ENCODE measurements at regions not wholly inside any gene's neighbourhood (a gene's known extent, or its start where the extent isn't known, plus 50 kb on each side); places are given as distances from the start of the nearest gene placed in this dataset.
"Not testable (repeated sequence)": the region's sequence is repeated elsewhere in the genome, so short reads cannot be mapped to it uniquely, and the experiment has no call there.

GRCh38 chr6:139525415-139525814, 151.0 kb upstream of the CITED2 start:
- Histone ChIP-seq H3K36me3 (ENCODE audit: control insufficient read depth, insufficient read depth, low read length) (no peaks in the 10 kb centered on the region), H3K4me3 (ENCODE audit: low read length) (no peak overlapping the region), H3K9me3 (ENCODE audit: control insufficient read depth, low read depth, low read length) (no peaks in the 10 kb centered on the region), H3K27me3 (ENCODE audit: control insufficient read depth, insufficient read depth, low read length) (no peaks in the 10 kb centered on the region), H3K27ac (ENCODE audit: low read length) (no peak overlapping the region), H3K4me1 (ENCODE audit: control insufficient read depth, insufficient read depth, low read length) (no peaks in the 10 kb centered on the region)
- no peak for DNase-seq
- WGBS (ENCODE audit: insufficient coverage, low lambda C conversion rate), result no CpG with 5 or more reads among the region's 2 CpGs

- H3K36me3 ChIP-seq (ENCODE audit: control insufficient read depth, insufficient read depth, low read length), result no peaks in the 10 kb centered on the region
- H3K4me1 ChIP-seq (ENCODE audit: control insufficient read depth, insufficient read depth, low read length), result no peaks in the 10 kb centered on the region
- H3K4me3 ChIP-seq (ENCODE audit: low read length), result no peak overlapping the region
- 94% methylated on average over 2 of the region's 2 CpGs for WGBS (ENCODE audit: insufficient coverage, low lambda C conversion rate)
- no peak overlapping the region for H3K27ac ChIP-seq (ENCODE audit: low read length)
- H3K9me3 ChIP-seq (ENCODE audit: control insufficient read depth, low read depth, low read length), result no peaks in the 10 kb centered on the region
- DNase-seq, result no peak
- no peaks in the 10 kb centered on the region for H3K27me3 ChIP-seq (ENCODE audit: control insufficient read depth, insufficient read depth, low read length)
Observed at GRCh38 chr6:139523986-139524385, 149.5 kb upstream of the CITED2 start.

- H3K4me1 ChIP-seq (ENCODE audit: control insufficient read depth, insufficient read depth, low read length), result no peaks in the 10 kb centered on the region
- H3K27me3 ChIP-seq (ENCODE audit: control insufficient read depth, insufficient read depth, low read length), result no peaks in the 10 kb centered on the region
- no peak overlapping the region for H3K4me3 ChIP-seq (ENCODE audit: low read length)
- no peak overlapping the region for H3K27ac ChIP-seq (ENCODE audit: low read length)
- H3K9me3 ChIP-seq (ENCODE audit: control insufficient read depth, low read depth, low read length), result no peaks in the 10 kb centered on the region
- no peak for DNase-seq
- WGBS (ENCODE audit: insufficient coverage, low lambda C conversion rate), result 92% methylated on average over 2 of the region's 3 CpGs
- H3K36me3 ChIP-seq (ENCODE audit: control insufficient read depth, insufficient read depth, low read length), result no peaks in the 10 kb centered on the region
Observed at GRCh38 chr6:139522511-139523220, 148.2 kb upstream of the CITED2 start.

- no peaks in the 10 kb centered on the region for H3K27me3 ChIP-seq (ENCODE audit: control insufficient read depth, insufficient read depth, low read length)
- DNase-seq, result no peak
Observed at GRCh38 chr6:139521338-139521737, 146.9 kb upstream of the CITED2 start.

GRCh38 chr6:139520321-139520768, 145.9 kb upstream of the CITED2 start:
- Histone ChIP-seq H3K27me3 (ENCODE audit: control insufficient read depth, insufficient read depth, low read length) (no peaks in the 10 kb centered on the region), H3K4me3 (ENCODE audit: low read length) (no peak overlapping the region), H3K27ac (ENCODE audit: low read length) (no peak overlapping the region), H3K36me3 (ENCODE audit: control insufficient read depth, insufficient read depth, low read length) (no peaks in the 10 kb centered on the region), H3K9me3 (ENCODE audit: control insufficient read depth, low read depth, low read length) (no peaks in the 10 kb centered on the region), H3K4me1 (ENCODE audit: control insufficient read depth, insufficient read depth, low read length) (no peaks in the 10 kb centered on the region)
- WGBS (ENCODE audit: insufficient coverage, low lambda C conversion rate), result 88% methylated on average over 1 of the region's 3 CpGs
- DNase-seq, result no peak

More at GRCh38 chr6:139521338-139521737, 146.9 kb upstream of the CITED2 start:
- Histone ChIP-seq H3K4me3 (ENCODE audit: low read length) (no peak overlapping the region), H3K4me1 (ENCODE audit: control insufficient read depth, insufficient read depth, low read length) (no peaks in the 10 kb centered on the region), H3K27ac (ENCODE audit: low read length) (no peak overlapping the region), H3K9me3 (ENCODE audit: control insufficient read depth, low read depth, low read length) (no peaks in the 10 kb centered on the region), H3K36me3 (ENCODE audit: control insufficient read depth, insufficient read depth, low read length) (no peaks in the 10 kb centered on the region)
- WGBS (ENCODE audit: insufficient coverage, low lambda C conversion rate), result no CpG with 5 or more reads among the region's 3 CpGs

- no peak overlapping the region for H3K4me3 ChIP-seq (ENCODE audit: low read length)
- DNase-seq, result no peak
- WGBS (ENCODE audit: insufficient coverage, low lambda C conversion rate), result 100% methylated on average over 1 of the region's 5 CpGs
- no peaks in the 10 kb centered on the region for H3K4me1 ChIP-seq (ENCODE audit: control insufficient read depth, insufficient read depth, low read length)
- H3K9me3 ChIP-seq (ENCODE audit: control insufficient read depth, low read depth, low read length), result no peaks in the 10 kb centered on the region
- H3K36me3 ChIP-seq (ENCODE audit: control insufficient read depth, insufficient read depth, low read length), result no peaks in the 10 kb centered on the region
- H3K27ac ChIP-seq (ENCODE audit: low read length), result no peak overlapping the region
- no peaks in the 10 kb centered on the region for H3K27me3 ChIP-seq (ENCODE audit: control insufficient read depth, insufficient read depth, low read length)
Observed at GRCh38 chr6:139519571-139520031, 145.2 kb upstream of the CITED2 start.

- Histone ChIP-seq H3K36me3 (ENCODE audit: control insufficient read depth, insufficient read depth, low read length) (no peaks in the 10 kb centered on the region), H3K9me3 (ENCODE audit: control insufficient read depth, low read depth, low read length) (no peaks in the 10 kb centered on the region), H3K4me3 (ENCODE audit: low read length) (no peak overlapping the region), H3K27ac (ENCODE audit: low read length) (no peak overlapping the region), H3K27me3 (ENCODE audit: control insufficient read depth, insufficient read depth, low read length) (no peaks in the 10 kb centered on the region), H3K4me1 (ENCODE audit: control insufficient read depth, insufficient read depth, low read length) (no peaks in the 10 kb centered on the region)
- DNase-seq, result no peak
- WGBS (ENCODE audit: insufficient coverage, low lambda C conversion rate), result 100% methylated on average over 1 of the region's 5 CpGs
Observed at GRCh38 chr6:139519097-139519496, 144.6 kb upstream of the CITED2 start.

- Histone ChIP-seq H3K4me3 (ENCODE audit: low read length) (no peak overlapping the region), H3K27me3 (ENCODE audit: control insufficient read depth, insufficient read depth, low read length) (no peaks in the 10 kb centered on the region), H3K9me3 (ENCODE audit: control insufficient read depth, low read depth, low read length) (no peaks in the 10 kb centered on the region), H3K27ac (ENCODE audit: low read length) (no peak overlapping the region), H3K36me3 (ENCODE audit: control insufficient read depth, insufficient read depth, low read length) (no peaks in the 10 kb centered on the region), H3K4me1 (ENCODE audit: control insufficient read depth, insufficient read depth, low read length) (no peaks in the 10 kb centered on the region)
- DNase-seq, result no peak
- 73% methylated on average over 10 of the region's 12 CpGs for WGBS (ENCODE audit: insufficient coverage, low lambda C conversion rate)
Observed at GRCh38 chr6:139518556-139519091, 144.2 kb upstream of the CITED2 start.

- WGBS (ENCODE audit: insufficient coverage, low lambda C conversion rate), result no CpG with 5 or more reads among the region's 14 CpGs
- not testable (repeated sequence) for H3K36me3 ChIP-seq (ENCODE audit: control insufficient read depth, insufficient read depth, low read length); H3K27ac ChIP-seq (ENCODE audit: low read length); H3K9me3 ChIP-seq (ENCODE audit: control insufficient read depth, low read depth, low read length); H3K4me3 ChIP-seq (ENCODE audit: low read length); H3K4me1 ChIP-seq (ENCODE audit: control insufficient read depth, insufficient read depth, low read length); DNase-seq; H3K27me3 ChIP-seq (ENCODE audit: control insufficient read depth, insufficient read depth, low read length)
Observed at GRCh38 chr6:139517998-139518555, 143.6 kb upstream of the CITED2 start.

- Histone ChIP-seq H3K9me3 (ENCODE audit: control insufficient read depth, low read depth, low read length) (no peaks in the 10 kb centered on the region), H3K27ac (ENCODE audit: low read length) (no peak overlapping the region), H3K27me3 (ENCODE audit: control insufficient read depth, insufficient read depth, low read length) (no peaks in the 10 kb centered on the region), H3K4me3 (ENCODE audit: low read length) (no peak overlapping the region), H3K36me3 (ENCODE audit: control insufficient read depth, insufficient read depth, low read length) (no peaks in the 10 kb centered on the region), H3K4me1 (ENCODE audit: control insufficient read depth, insufficient read depth, low read length) (no peaks in the 10 kb centered on the region)
- no peak for DNase-seq
- 100% methylated on average over 1 of the region's 3 CpGs for WGBS (ENCODE audit: insufficient coverage, low lambda C conversion rate)
Observed at GRCh38 chr6:139515511-139515910, 141.1 kb upstream of the CITED2 start.

Measured in large intestine (tissue), 3 donors.